ENCODE measurements at regions not wholly inside any gene's neighbourhood (a gene's known extent, or its start where the extent isn't known, plus 50 kb on each side); places are given as distances from the start of the nearest gene placed in this dataset.

DNA sequence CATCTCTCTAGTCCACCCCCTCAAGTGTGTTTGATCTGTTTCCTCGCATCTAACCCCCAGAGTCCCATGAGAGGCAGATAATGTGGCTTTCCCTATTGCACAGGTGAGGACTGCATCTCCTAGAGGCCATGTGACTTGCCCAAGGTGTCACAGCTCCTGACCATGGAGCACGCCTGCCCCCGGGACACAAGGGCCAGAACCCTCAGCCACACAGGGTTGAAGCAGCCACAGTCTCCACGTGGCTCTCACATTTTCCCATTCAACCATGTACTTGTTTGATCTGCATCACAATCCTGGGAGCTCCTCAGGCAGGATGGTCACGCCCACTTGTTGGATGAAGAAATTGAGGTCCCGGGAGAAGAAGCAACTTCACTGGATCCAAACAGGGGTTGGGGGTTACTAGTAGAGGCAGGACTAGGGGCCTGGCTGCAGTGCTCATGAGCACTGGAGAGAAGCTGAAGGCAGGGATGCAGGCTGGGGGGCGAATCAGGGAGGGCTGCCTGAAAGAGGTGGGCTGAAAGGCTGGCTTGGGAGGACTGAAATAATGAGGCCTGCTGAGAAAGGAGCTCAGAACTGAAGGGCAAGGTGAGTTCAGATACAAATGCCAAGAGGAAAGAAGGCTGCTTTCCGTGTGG is 207.9 kb downstream of the PTPRU start:
- Histone ChIP-seq H3K36me3 (ENCODE audit: insufficient read depth, low read length) (no peaks in the 10 kb centered on the region), H3F3A (ENCODE audit: insufficient read depth, low read length, poor library complexity, severe bottlenecking) (no peaks in the 10 kb centered on the region), H3K27ac (ENCODE audit: low read length) (no peak overlapping the region)

DNA sequence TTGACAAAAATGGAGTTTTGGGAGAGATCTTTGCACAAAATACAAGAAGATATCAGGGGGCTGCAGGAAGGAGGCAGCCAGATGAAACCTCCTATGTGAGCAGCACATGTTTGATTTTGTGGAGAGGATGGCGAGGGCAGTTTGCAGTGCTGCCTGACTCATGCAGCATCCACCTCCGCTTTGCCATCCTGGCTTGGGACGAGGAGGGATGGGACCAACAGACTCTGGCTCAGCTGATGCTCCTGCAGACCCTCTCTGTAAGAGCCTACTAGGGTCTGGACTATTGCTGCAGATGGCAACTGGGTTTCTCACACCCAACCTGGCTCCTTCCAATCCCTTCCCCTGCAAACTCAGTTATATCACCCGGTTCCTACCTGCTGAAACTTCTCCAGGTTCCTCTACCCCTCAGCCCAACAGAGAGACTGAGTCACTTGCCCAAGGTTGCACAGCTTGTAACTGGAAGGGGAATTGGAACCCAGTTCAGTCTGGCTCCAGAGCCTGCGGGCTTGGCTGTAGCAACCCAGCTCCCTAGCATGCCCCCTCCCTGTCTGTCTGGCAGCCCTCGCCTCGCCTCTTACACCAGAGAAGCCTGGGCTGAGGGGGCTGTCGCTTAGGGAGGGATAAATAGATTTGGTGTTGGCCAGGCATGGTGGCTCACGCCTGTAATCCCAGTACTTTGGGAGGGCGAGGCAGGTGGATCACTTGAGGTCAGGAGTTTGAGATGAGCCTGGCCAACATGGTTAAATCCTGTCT is 205.8 kb downstream of the PTPRU start:
- Histone ChIP-seq H3K9me2 (ENCODE audit: insufficient read depth, low read length) (no peaks in the 10 kb centered on the region), H3K4me2 (ENCODE audit: low read length) (no peak overlapping the region), H3K27ac (ENCODE audit: low read length) (no peak overlapping the region), H3K36me3 (ENCODE audit: insufficient read depth, low read length) (no peaks in the 10 kb centered on the region), H3K79me2 (replicated peaks; ENCODE audit: insufficient read depth, low read length) (no peaks in the 10 kb centered on the region), H3F3A (ENCODE audit: insufficient read depth, low read length, poor library complexity, severe bottlenecking) (no peaks in the 10 kb centered on the region), H4K20me1 (ENCODE audit: insufficient read depth) (no peaks in the 10 kb centered on the region), H3K9me3 (ENCODE audit: low read length) (no peaks in the 10 kb centered on the region), H2AFZ (ENCODE audit: low read depth, low read length) (no peak overlapping the region), H3K27me3 (ENCODE audit: insufficient read depth, low read depth, low read length) (no peaks in the 10 kb centered on the region), H3K9ac (ENCODE audit: low read length) (no peak overlapping the region), H3K4me3 (ENCODE audit: low read length) (no peak overlapping the region)
- no peak for TF ChIP-seq RAD21 (conservative IDR thresholded peaks at IDR 0.05)
- TF ChIP-seq EP300 (conservative IDR thresholded peaks at IDR 0.05; ENCODE audit: poor library complexity, severe bottlenecking) = no peak
- no peak for TF ChIP-seq CTCF (IDR thresholded peaks at IDR 0.05; ENCODE audit: poor library complexity, severe bottlenecking)
- no peak for TF ChIP-seq EZH2 (IDR thresholded peaks at IDR 0.05; ENCODE audit: borderline replicate concordance, insufficient read depth, low read length, poor library complexity, severe bottlenecking)
- no peak for TF ChIP-seq TAF1 (IDR thresholded peaks at IDR 0.05; ENCODE audit: low read depth)
- TF ChIP-seq MXI1 (conservative IDR thresholded peaks at IDR 0.05; ENCODE audit: poor library complexity, severe bottlenecking) = no peak
- TF ChIP-seq POLR2AphosphoS5 (IDR thresholded peaks at IDR 0.05) = no peak
- no peak for TF ChIP-seq REST (IDR thresholded peaks at IDR 0.05; ENCODE audit: borderline replicate concordance)
- TF ChIP-seq SMC3 (conservative IDR thresholded peaks at IDR 0.05; ENCODE audit: poor library complexity) = no peak

More for the DNA sequence above, 207.9 kb downstream of the PTPRU start:
- no peaks in the 10 kb centered on the region for H3K9me3 ChIP-seq (ENCODE audit: low read length)
- no peak overlapping the region for H3K4me3 ChIP-seq (ENCODE audit: low read length)
- no peak overlapping the region for H3K4me2 ChIP-seq (ENCODE audit: low read length)
- no peak overlapping the region for H3K9ac ChIP-seq (ENCODE audit: low read length)
- H3K27me3 ChIP-seq (ENCODE audit: insufficient read depth, low read depth, low read length) = no peaks in the 10 kb centered on the region
- no peak for TF ChIP-seq EZH2 (IDR thresholded peaks at IDR 0.05; ENCODE audit: borderline replicate concordance, insufficient read depth, low read length, poor library complexity, severe bottlenecking)
- H3K79me2 ChIP-seq (replicated peaks; ENCODE audit: insufficient read depth, low read length) = no peaks in the 10 kb centered on the region
- no peaks in the 10 kb centered on the region for H3K9me2 ChIP-seq (ENCODE audit: insufficient read depth, low read length)
- no peaks in the 10 kb centered on the region for H4K20me1 ChIP-seq (ENCODE audit: insufficient read depth)
- H2AFZ ChIP-seq (ENCODE audit: low read depth, low read length) = no peak overlapping the region

Data from neural cell (in vitro differentiated cells).